ENCODE measurements at regions not wholly inside any gene's neighbourhood (a gene's known extent, or its start where the extent isn't known, plus 50 kb on each side); places are given as distances from the start of the nearest gene placed in this dataset.
"Not testable (repeated sequence)": the region's sequence is repeated elsewhere in the genome, so short reads cannot be mapped to it uniquely, and the experiment has no call there.

- no peak for DNase-seq
Measured at GRCh38 chr9:24333629-24334028, 212.1 kb downstream of the IZUMO3 start.

- no peak for DNase-seq
Measured at GRCh38 chr9:24298912-24299311, 246.8 kb downstream of the IZUMO3 start.

GRCh38 chr9:24297931-24298330 lies 247.8 kb downstream of the IZUMO3 start:
- no peak for DNase-seq

GRCh38 chr9:24296124-24296523 lies 249.6 kb downstream of the IZUMO3 start:
- DNase-seq: no peak

- DNase-seq: peak; percentile 21
Measured at GRCh38 chr9:24293386-24293785, 252.3 kb downstream of the IZUMO3 start.

- DNase-seq: no peak
Measured at GRCh38 chr9:24286761-24287160, 258.9 kb downstream of the IZUMO3 start.

- DNase-seq: no peak
Measured at GRCh38 chr9:24258626-24259025, 287.1 kb downstream of the IZUMO3 start.

GRCh38 chr9:24257726-24258125 lies 288.0 kb downstream of the IZUMO3 start:
- DNase-seq: peak; percentile 36

GRCh38 chr9:24245988-24246387 lies 299.7 kb downstream of the IZUMO3 start:
- DNase-seq: peak; percentile 32

- no peak for DNase-seq
Measured at GRCh38 chr9:24242576-24242975, 303.1 kb downstream of the IZUMO3 start.

GRCh38 chr9:24218656-24219055 lies 327.0 kb downstream of the IZUMO3 start:
- DNase-seq: no peak

- DNase-seq: no peak
Measured at GRCh38 chr9:24210641-24211040, 335.1 kb downstream of the IZUMO3 start.

- no peak for DNase-seq
Measured at GRCh38 chr9:24189986-24190385, 355.7 kb downstream of the IZUMO3 start.

- not testable (repeated sequence) for DNase-seq
Measured at GRCh38 chr9:24180572-24180971, 354.5 kb upstream of the ELAVL2 start.

GRCh38 chr9:24144796-24145195 lies 318.8 kb upstream of the ELAVL2 start:
- DNase-seq: no peak

GRCh38 chr9:24135072-24135471 lies 309.0 kb upstream of the ELAVL2 start:
- DNase-seq: not testable (repeated sequence)

GRCh38 chr9:24132244-24132643 lies 306.2 kb upstream of the ELAVL2 start:
- DNase-seq: no peak

GRCh38 chr9:24127519-24127918 lies 301.5 kb upstream of the ELAVL2 start:
- DNase-seq: no peak

- DNase-seq: no peak
Measured at GRCh38 chr9:24118190-24118589, 292.1 kb upstream of the ELAVL2 start.

GRCh38 chr9:24096756-24097155 lies 270.7 kb upstream of the ELAVL2 start:
- no peak for DNase-seq

GRCh38 chr9:24095246-24095645 lies 269.2 kb upstream of the ELAVL2 start:
- DNase-seq: no peak

- no peak for DNase-seq
Measured at GRCh38 chr9:24090566-24090965, 264.5 kb upstream of the ELAVL2 start.

GRCh38 chr9:24073666-24074065 lies 247.6 kb upstream of the ELAVL2 start:
- DNase-seq: no peak

GRCh38 chr9:24073007-24073592 lies 247.1 kb upstream of the ELAVL2 start:
- DNase-seq: no peak

GRCh38 chr9:24071716-24072115 lies 245.7 kb upstream of the ELAVL2 start:
- no peak for DNase-seq

GRCh38 chr9:24071091-24071490 lies 245.1 kb upstream of the ELAVL2 start:
- DNase-seq: no peak
